Right lobe of liver (tissue), 6 donors: ENCODE measurements at regions not wholly inside any gene's neighbourhood (a gene's known extent, or its start where the extent isn't known, plus 50 kb on each side); places are given as distances from the start of the nearest gene placed in this dataset.

Experiments
- ATAC-seq, 4 donors: fragments of 200-7000 bp; cut with Tn5 transposase; one replicate each; pipeline ENCODE4 v1.9.1; 2020; ENCODE audit warnings: mild to moderate bottlenecking in 4 of 4, moderate library complexity in 4 of 4
- DNase-seq, 3 donors: peaks; one replicate each; pipeline ENCODE4 v3.0.0-alpha.2; 2020
- H3K27ac ChIP-seq, 3 donors: fragments of 200-600 bp; one replicate each; pipeline ENCODE4 v1.8.0; 2022
- H3K27me3 ChIP-seq, 2 donors: fragments of 200-600 bp; one replicate each; pipeline ENCODE4 v1.8.0; 2022
- H3K36me3 ChIP-seq, 4 donors: fragments of 200-600 bp; sonication (generic) in 1 of 4; one replicate each; pipeline versions ENCODE4 v1.5.1 to v1.8.0; 2017 to 2022; ENCODE audit warnings: control low read depth in 1 of 4
- H3K4me1 ChIP-seq, 4 donors: fragments of 200-600 bp; sonication (generic) in 1 of 4; one replicate each; pipeline versions ENCODE4 v1.5.1 to v1.8.0; 2017 to 2022; ENCODE audit warnings: control low read depth in 1 of 4
- H3K4me3 ChIP-seq, 3 donors: fragments of 200-600 bp; one replicate each; pipeline ENCODE4 v1.8.0; 2022
- H3K9me3 ChIP-seq, 4 donors: fragments of 200-600 bp; sonication (generic) in 1 of 4; one replicate each; pipeline versions ENCODE4 v1.5.1 to v1.8.0; 2017 to 2022; ENCODE audit warnings: control low read depth in 1 of 4
- POLR2A ChIP-seq: fragments of 450-650 bp; IDR thresholded peaks from one replicate; pipeline ENCODE4 v1.6.1; 2017; ENCODE audit warnings: antibody characterized with exemption, mild to moderate bottlenecking
- WGBS: methylation state at CpG from one replicate; pipeline ENCODE4 v1.1.6; 2018; ENCODE audit warnings: low coverage, low lambda C conversion rate; ENCODE audit not compliant: insufficient coverage; ENCODE audit errors: missing lambda C conversion rate; 5-methylcytosine and 5-hydroxymethylcytosine counted together
- intact Hi-C, 2 donors: fragments of 100-400 bp; cut with DNase I; formaldehyde crosslinking; loops; one replicate each; pipeline versions ENCODE4 v1.11.2 to v1.14.1; 2022
- TF ChIP-seq, protein P1 (sequence below), 4 donors: fragments of 200-600 bp in 3 of 4; fragments of 450-650 bp in 1 of 4; IDR thresholded peaks; one replicate each; pipeline versions ENCODE4 v1.5.1 to v1.8.0; 2016 to 2022; ENCODE audit warnings: antibody characterized with exemption in 4 of 4, mild to moderate bottlenecking in 2 of 4
- donor health status: DM: no; HTN: yes; CAD: no.
- donor health status: DM: no; HTN: no; CAD: no.
- donor health status: DM: no; HTN: no; CAD: no.
- donor health status: DM: no; HTN: yes; CAD: no.
- donor health status: DM: no; HTN: yes; CAD: no.

DNA sequence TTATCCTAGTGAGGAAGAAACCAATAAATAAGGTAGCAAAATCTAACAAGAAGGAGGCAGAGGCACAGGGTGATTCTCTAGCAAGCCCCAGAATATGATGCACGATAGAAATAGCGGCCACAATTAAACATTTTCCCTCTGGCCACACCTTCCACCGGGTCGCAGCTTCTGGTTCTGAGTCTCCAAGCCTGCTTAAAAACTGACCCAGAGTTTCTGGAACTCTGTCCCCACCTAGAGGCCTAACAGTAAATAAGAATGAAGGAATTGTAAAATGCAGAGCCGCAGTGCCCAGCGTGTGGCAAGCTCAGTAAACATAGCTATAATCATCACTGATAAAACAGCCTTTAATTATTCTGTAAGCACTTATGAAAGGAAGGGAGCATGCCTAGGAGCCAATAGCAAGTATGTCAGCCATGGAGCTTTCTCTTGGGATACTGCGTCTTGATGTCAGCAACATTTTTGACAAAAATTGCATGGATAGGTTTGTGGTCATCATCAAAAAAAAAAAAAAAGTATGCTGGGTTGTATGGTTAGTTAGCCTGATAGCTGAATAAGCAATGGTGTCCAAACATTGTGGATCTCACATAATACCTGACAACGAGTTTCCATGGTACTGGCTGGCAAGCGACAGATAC is 465.5 kb downstream of the DNAH5 start:
- WGBS: 23% methylated on average over 9 of the region's 9 CpGs
- no peaks in the 10 kb centered on the region for H3K4me1 ChIP-seq
- no peak for TF ChIP-seq POLR2A
- TF ChIP-seq, protein P1, sequence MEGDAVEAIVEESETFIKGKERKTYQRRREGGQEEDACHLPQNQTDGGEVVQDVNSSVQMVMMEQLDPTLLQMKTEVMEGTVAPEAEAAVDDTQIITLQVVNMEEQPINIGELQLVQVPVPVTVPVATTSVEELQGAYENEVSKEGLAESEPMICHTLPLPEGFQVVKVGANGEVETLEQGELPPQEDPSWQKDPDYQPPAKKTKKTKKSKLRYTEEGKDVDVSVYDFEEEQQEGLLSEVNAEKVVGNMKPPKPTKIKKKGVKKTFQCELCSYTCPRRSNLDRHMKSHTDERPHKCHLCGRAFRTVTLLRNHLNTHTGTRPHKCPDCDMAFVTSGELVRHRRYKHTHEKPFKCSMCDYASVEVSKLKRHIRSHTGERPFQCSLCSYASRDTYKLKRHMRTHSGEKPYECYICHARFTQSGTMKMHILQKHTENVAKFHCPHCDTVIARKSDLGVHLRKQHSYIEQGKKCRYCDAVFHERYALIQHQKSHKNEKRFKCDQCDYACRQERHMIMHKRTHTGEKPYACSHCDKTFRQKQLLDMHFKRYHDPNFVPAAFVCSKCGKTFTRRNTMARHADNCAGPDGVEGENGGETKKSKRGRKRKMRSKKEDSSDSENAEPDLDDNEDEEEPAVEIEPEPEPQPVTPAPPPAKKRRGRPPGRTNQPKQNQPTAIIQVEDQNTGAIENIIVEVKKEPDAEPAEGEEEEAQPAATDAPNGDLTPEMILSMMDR (IDR thresholded peaks at IDR 0.05): peak; percentile 47 to 64 (median 56)
- ATAC-seq (peak; percentile 79 to 94 (median 82)), DNase-seq (peak in 1 of 3 donors; percentile 44)
- H3K36me3 ChIP-seq: no peaks in the 10 kb centered on the region
- no peak overlapping the region for H3K4me3 ChIP-seq
- intact Hi-C loops: no loop called here
- no peaks in the 10 kb centered on the region for H3K9me3 ChIP-seq
- no peak overlapping the region for H3K27ac ChIP-seq
- no peaks in the 10 kb centered on the region for H3K27me3 ChIP-seq

GRCh38 chr5:13477118-13477737 is 467.3 kb downstream of the DNAH5 start:
- 42% methylated on average over 7 of the region's 7 CpGs for WGBS
- Histone ChIP-seq H3K4me3 (no peak overlapping the region), H3K27me3 (no peaks in the 10 kb centered on the region), H3K4me1 (no peaks in the 10 kb centered on the region), H3K9me3 (no peaks in the 10 kb centered on the region), H3K27ac (no peak overlapping the region), H3K36me3 (no peaks in the 10 kb centered on the region)
- TF ChIP-seq POLR2A: no peak
- TF ChIP-seq, protein P1 (IDR thresholded peaks at IDR 0.05): no peak
- DNase-seq (no peak), ATAC-seq (no peak)
- intact Hi-C loops: no loop called here

DNA sequence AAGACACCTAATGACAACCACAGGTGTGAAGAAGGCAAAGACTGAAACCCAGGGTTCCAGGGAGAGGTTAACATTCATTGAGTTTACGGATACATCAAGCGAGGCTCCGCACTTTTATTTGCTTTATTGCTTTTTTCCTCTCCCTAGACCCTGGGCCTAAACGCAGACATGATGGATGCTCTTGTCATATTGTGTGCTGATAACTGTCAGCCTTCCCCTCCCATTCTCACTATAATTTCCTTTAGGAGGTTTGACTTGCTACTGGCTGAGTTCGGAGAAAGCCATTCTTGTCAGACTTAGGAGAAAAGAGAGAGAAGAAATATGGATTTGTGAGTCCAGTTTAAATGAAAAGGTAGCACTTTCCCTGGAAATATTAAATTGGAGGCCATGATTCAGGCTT is 471.6 kb downstream of the DNAH5 start:
- H3K36me3 ChIP-seq: no peaks in the 10 kb centered on the region
- DNase-seq (no peak), ATAC-seq (no peak)
- 68% methylated on average over 5 of the region's 5 CpGs for WGBS
- H3K4me1 ChIP-seq: no peaks in the 10 kb centered on the region
- no peaks in the 10 kb centered on the region for H3K9me3 ChIP-seq
- intact Hi-C loops: no loop called here
- no peak overlapping the region for H3K4me3 ChIP-seq
- no peaks in the 10 kb centered on the region for H3K27me3 ChIP-seq
- H3K27ac ChIP-seq: no peak overlapping the region
- TF ChIP-seq, protein P1 (IDR thresholded peaks at IDR 0.05): no peak
- TF ChIP-seq POLR2A: no peak

GRCh38 chr5:13470975-13471374 is 473.5 kb downstream of the DNAH5 start:
- TF ChIP-seq, protein P1 (IDR thresholded peaks at IDR 0.05): no peak
- no peak for TF ChIP-seq POLR2A
- no peaks in the 10 kb centered on the region for H3K36me3 ChIP-seq
- ATAC-seq (no peak), DNase-seq (no peak)
- intact Hi-C loops: no loop called here
- H3K27me3 ChIP-seq: no peaks in the 10 kb centered on the region
- H3K27ac ChIP-seq: no peak overlapping the region
- H3K4me3 ChIP-seq: no peak overlapping the region
- no peaks in the 10 kb centered on the region for H3K9me3 ChIP-seq
- 48% methylated on average over 1 of the region's 1 CpG for WGBS
- no peaks in the 10 kb centered on the region for H3K4me1 ChIP-seq
